Panc1 (cell line): ENCODE measurements at regions not wholly inside any gene's neighbourhood (a gene's known extent, or its start where the extent isn't known, plus 50 kb on each side); places are given as distances from the start of the nearest gene placed in this dataset.

ENCODE experiments used
- POLR2AphosphoS5 ChIP-seq: IDR thresholded peaks from 2 replicates; pipeline ENCODE4 v1.6.1; 2012; ENCODE audit warnings: mild to moderate bottlenecking, low read depth, low read length, moderate library complexity
- SIN3A ChIP-seq: IDR thresholded peaks from 2 replicates; pipeline ENCODE4 v1.6.1; 2012; ENCODE audit warnings: low read depth, mild to moderate bottlenecking, low read length, moderate library complexity, borderline replicate concordance; ENCODE audit not compliant: insufficient read depth
- TF ChIP-seq, protein P1 (sequence below): fragments of 450-650 bp; IDR thresholded peaks from 2 replicates; pipeline ENCODE4 v1.5.1; 2017; ENCODE audit warnings: mild to moderate bottlenecking
- TF ChIP-seq, protein P2 (sequence below), 2 experiments: IDR thresholded peaks; 2 replicates each; pipeline ENCODE4 v1.6.1; 2011 to 2012; ENCODE audit warnings: low read depth in 2 of 2, control low read depth in 1 of 2, low read length in 1 of 2, mild to moderate bottlenecking in 1 of 2, moderate library complexity in 1 of 2; ENCODE audit not compliant: insufficient read depth in 1 of 2

DNA sequence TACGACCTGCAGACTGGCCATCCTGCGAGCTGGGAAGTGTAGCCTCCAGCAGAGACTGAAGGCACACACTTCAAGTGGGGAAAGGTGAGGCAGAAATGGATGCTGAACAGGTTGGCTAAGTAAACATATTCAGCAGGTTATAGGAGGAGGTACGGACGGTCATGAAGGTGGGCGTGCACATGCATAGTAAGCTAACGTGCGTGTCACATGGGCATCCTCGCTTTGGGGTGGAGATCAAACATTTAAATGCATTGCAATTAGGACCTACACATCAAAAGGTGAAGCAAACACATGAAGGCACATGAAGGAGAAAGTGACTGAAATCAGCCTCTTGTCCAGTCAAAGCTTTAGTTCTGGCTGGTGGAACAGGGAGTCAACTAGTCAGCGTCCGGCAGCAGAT, 305.6 kb upstream of the EXOC2 start:
- TF ChIP-seq, protein P1, sequence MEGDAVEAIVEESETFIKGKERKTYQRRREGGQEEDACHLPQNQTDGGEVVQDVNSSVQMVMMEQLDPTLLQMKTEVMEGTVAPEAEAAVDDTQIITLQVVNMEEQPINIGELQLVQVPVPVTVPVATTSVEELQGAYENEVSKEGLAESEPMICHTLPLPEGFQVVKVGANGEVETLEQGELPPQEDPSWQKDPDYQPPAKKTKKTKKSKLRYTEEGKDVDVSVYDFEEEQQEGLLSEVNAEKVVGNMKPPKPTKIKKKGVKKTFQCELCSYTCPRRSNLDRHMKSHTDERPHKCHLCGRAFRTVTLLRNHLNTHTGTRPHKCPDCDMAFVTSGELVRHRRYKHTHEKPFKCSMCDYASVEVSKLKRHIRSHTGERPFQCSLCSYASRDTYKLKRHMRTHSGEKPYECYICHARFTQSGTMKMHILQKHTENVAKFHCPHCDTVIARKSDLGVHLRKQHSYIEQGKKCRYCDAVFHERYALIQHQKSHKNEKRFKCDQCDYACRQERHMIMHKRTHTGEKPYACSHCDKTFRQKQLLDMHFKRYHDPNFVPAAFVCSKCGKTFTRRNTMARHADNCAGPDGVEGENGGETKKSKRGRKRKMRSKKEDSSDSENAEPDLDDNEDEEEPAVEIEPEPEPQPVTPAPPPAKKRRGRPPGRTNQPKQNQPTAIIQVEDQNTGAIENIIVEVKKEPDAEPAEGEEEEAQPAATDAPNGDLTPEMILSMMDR, result no peak
- TF ChIP-seq POLR2AphosphoS5, result no peak
- no peak for TF ChIP-seq SIN3A
- TF ChIP-seq, protein P2, sequence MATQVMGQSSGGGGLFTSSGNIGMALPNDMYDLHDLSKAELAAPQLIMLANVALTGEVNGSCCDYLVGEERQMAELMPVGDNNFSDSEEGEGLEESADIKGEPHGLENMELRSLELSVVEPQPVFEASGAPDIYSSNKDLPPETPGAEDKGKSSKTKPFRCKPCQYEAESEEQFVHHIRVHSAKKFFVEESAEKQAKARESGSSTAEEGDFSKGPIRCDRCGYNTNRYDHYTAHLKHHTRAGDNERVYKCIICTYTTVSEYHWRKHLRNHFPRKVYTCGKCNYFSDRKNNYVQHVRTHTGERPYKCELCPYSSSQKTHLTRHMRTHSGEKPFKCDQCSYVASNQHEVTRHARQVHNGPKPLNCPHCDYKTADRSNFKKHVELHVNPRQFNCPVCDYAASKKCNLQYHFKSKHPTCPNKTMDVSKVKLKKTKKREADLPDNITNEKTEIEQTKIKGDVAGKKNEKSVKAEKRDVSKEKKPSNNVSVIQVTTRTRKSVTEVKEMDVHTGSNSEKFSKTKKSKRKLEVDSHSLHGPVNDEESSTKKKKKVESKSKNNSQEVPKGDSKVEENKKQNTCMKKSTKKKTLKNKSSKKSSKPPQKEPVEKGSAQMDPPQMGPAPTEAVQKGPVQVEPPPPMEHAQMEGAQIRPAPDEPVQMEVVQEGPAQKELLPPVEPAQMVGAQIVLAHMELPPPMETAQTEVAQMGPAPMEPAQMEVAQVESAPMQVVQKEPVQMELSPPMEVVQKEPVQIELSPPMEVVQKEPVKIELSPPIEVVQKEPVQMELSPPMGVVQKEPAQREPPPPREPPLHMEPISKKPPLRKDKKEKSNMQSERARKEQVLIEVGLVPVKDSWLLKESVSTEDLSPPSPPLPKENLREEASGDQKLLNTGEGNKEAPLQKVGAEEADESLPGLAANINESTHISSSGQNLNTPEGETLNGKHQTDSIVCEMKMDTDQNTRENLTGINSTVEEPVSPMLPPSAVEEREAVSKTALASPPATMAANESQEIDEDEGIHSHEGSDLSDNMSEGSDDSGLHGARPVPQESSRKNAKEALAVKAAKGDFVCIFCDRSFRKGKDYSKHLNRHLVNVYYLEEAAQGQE (IDR thresholded peaks at IDR 0.05; ENCODE audit: insufficient read depth in 1 of 2, low read depth in 2 of 2, low read length in 1 of 2), result no peak
